SK-N-SH treated with all-trans-retinoic acid at 6 μM for 48 hours (cell line): ENCODE measurements at regions not wholly inside any gene's neighbourhood (a gene's known extent, or its start where the extent isn't known, plus 50 kb on each side); places are given as distances from the start of the nearest gene placed in this dataset.

Experiments
- ATAC-seq: fragments of 200-7000 bp; cut with Tn5 transposase; 3 replicates; pipeline ENCODE4 v1.9.1; 2020; ENCODE audit warnings: mild to moderate bottlenecking, moderate library complexity
- CREB5 ChIP-seq: fragments of 250-450 bp; sonication (Bioruptor Pico); IDR thresholded peaks from 2 replicates; pipeline ENCODE4 v1.5.1; 2020; ENCODE audit warnings: low read depth, mild to moderate bottlenecking, moderate library complexity
- CSDC2 ChIP-seq: fragments of 250-450 bp; sonication (Bioruptor Pico); IDR thresholded peaks from 2 replicates; pipeline ENCODE4 v1.5.0; 2020; ENCODE audit warnings: mild to moderate bottlenecking, moderate library complexity
- CSRNP3 ChIP-seq: fragments of 250-450 bp; sonication (Bioruptor Pico); IDR thresholded peaks from 2 replicates; pipeline ENCODE4 v1.5.1; 2021; ENCODE audit warnings: mild to moderate bottlenecking, moderate library complexity
- ESRRG ChIP-seq: fragments of 250-450 bp; sonication (Bioruptor Pico); IDR thresholded peaks from 2 replicates; pipeline ENCODE4 v1.6.1; 2021; ENCODE audit warnings: mild to moderate bottlenecking
- GLIS3 ChIP-seq: fragments of 250-450 bp; sonication (Bioruptor Pico); IDR thresholded peaks from 2 replicates; pipeline ENCODE4 v1.5.0; 2020; ENCODE audit warnings: mild to moderate bottlenecking, moderate library complexity
- ISL1 ChIP-seq: fragments of 250-450 bp; sonication (Bioruptor Pico); IDR thresholded peaks from 2 replicates; pipeline ENCODE4 v2.1.2; 2022; ENCODE audit warnings: mild to moderate bottlenecking, moderate library complexity
- OSR1 ChIP-seq: fragments of 250-450 bp; sonication (Bioruptor Pico); IDR thresholded peaks from 2 replicates; pipeline ENCODE4 v1.8.0; 2022; ENCODE audit warnings: moderate library complexity, mild to moderate bottlenecking, inconsistent platforms
- PATZ1 ChIP-seq: fragments of 250-450 bp; sonication (Bioruptor Pico); IDR thresholded peaks from 2 replicates; pipeline ENCODE4 v1.8.0; 2020; ENCODE audit warnings: mild to moderate bottlenecking, moderate library complexity, borderline replicate concordance
- POU6F1 ChIP-seq: fragments of 250-450 bp; sonication (Bioruptor Pico); IDR thresholded peaks from 2 replicates; pipeline ENCODE4 v1.8.0; 2021; ENCODE audit warnings: low read depth, mild to moderate bottlenecking, moderate library complexity, borderline replicate concordance
- PPARA ChIP-seq: fragments of 250-450 bp; sonication (Bioruptor Pico); IDR thresholded peaks from 2 replicates; pipeline ENCODE4 v1.5.0; 2020; ENCODE audit warnings: mild to moderate bottlenecking, borderline replicate concordance
- RARB ChIP-seq: fragments of 250-450 bp; sonication (Bioruptor Pico); IDR thresholded peaks from 2 replicates; pipeline ENCODE4 v1.8.0; 2021; ENCODE audit warnings: mild to moderate bottlenecking, moderate library complexity
- SNAI2 ChIP-seq: fragments of 250-450 bp; sonication (Bioruptor Pico); IDR thresholded peaks from 2 replicates; pipeline ENCODE4 v1.5.0; 2020; ENCODE audit warnings: mild to moderate bottlenecking, moderate library complexity
- TCF4 ChIP-seq: fragments of 250-450 bp; sonication (Bioruptor Pico); IDR thresholded peaks from 2 replicates; pipeline ENCODE4 v1.8.0; 2021; ENCODE audit warnings: mild to moderate bottlenecking, moderate library complexity, borderline replicate concordance
- TOX ChIP-seq: fragments of 250-450 bp; sonication (Bioruptor Pico); IDR thresholded peaks from 2 replicates; pipeline ENCODE4 v1.8.0; 2021; ENCODE audit warnings: mild to moderate bottlenecking, moderate library complexity, borderline replicate concordance
- TSHZ2 ChIP-seq: fragments of 250-450 bp; sonication (Bioruptor Pico); IDR thresholded peaks from 2 replicates; pipeline ENCODE4 v1.5.0; 2020; ENCODE audit warnings: mild to moderate bottlenecking, moderate library complexity
- ZC3H10 ChIP-seq: fragments of 250-450 bp; sonication (Bioruptor Pico); IDR thresholded peaks from 2 replicates; pipeline ENCODE4 v1.5.1; 2021; ENCODE audit warnings: mild to moderate bottlenecking, moderate library complexity
- ZFP30 ChIP-seq: fragments of 450-650 bp; formaldehyde crosslinking; IDR thresholded peaks from 2 replicates; pipeline ENCODE4 v1.5.0; 2022; ENCODE audit warnings: mild to moderate bottlenecking, moderate library complexity
- ZNF565 ChIP-seq: fragments of 450-650 bp; formaldehyde crosslinking; conservative IDR thresholded peaks from 2 replicates; pipeline ENCODE4 v1.5.0; 2020; ENCODE audit warnings: low read depth, mild to moderate bottlenecking, moderate library complexity
- ZNF70 ChIP-seq: fragments of 450-650 bp; formaldehyde crosslinking; IDR thresholded peaks from 2 replicates; pipeline ENCODE4 v1.5.0; 2020; ENCODE audit warnings: mild to moderate bottlenecking, moderate library complexity
- ZNF8 ChIP-seq: fragments of 450-650 bp; formaldehyde crosslinking; IDR thresholded peaks from 2 replicates; pipeline ENCODE4 v1.5.0; 2020; ENCODE audit warnings: mild to moderate bottlenecking, moderate library complexity

GRCh38 chr5:57937501-57938173 lies 455.0 kb upstream of the ACTBL2 start:
- no peak for ATAC-seq
- TF ChIP-seq CSDC2 (CRISPR knock-in tag) = no peak
- TF ChIP-seq TCF4 (CRISPR knock-in tag) = no peak
- no peak for TF ChIP-seq OSR1 (CRISPR knock-in tag)
- no peak for TF ChIP-seq ZFP30
- TF ChIP-seq ZNF565 (CRISPR knock-in tag) = no peak
- no peak for TF ChIP-seq ZNF8
- no peak for TF ChIP-seq TSHZ2 (CRISPR knock-in tag)
- TF ChIP-seq SNAI2 (CRISPR knock-in tag) = no peak
- TF ChIP-seq PATZ1 (CRISPR knock-in tag) = no peak
- TF ChIP-seq TOX (CRISPR knock-in tag) = no peak
- TF ChIP-seq GLIS3 (CRISPR knock-in tag) = no peak
- no peak for TF ChIP-seq ISL1 (CRISPR knock-in tag)

GRCh38 chr5:57937025-57937424 lies 454.4 kb upstream of the ACTBL2 start:
- TF ChIP-seq OSR1 (CRISPR knock-in tag) (no peak), ZC3H10 (CRISPR knock-in tag) (no peak), PPARA (no peak), ZNF70 (no peak), ESRRG (CRISPR knock-in tag) (no peak), CREB5 (CRISPR knock-in tag) (no peak), ZNF565 (CRISPR knock-in tag) (no peak), CSRNP3 (no peak), RARB (CRISPR knock-in tag) (no peak), CSDC2 (CRISPR knock-in tag) (no peak)
- ATAC-seq = no peak

- no peak for ATAC-seq
- no peak for TF ChIP-seq POU6F1 (CRISPR knock-in tag)
- no peak for TF ChIP-seq TOX (CRISPR knock-in tag)
- no peak for TF ChIP-seq TSHZ2 (CRISPR knock-in tag)
These were observed 450.1 kb upstream of the ACTBL2 start for GRCh38 chr5:57932761-57933160.
